ENCODE measurements at regions not wholly inside any gene's neighbourhood (a gene's known extent, or its start where the extent isn't known, plus 50 kb on each side); places are given as distances from the start of the nearest gene placed in this dataset.

DNA sequence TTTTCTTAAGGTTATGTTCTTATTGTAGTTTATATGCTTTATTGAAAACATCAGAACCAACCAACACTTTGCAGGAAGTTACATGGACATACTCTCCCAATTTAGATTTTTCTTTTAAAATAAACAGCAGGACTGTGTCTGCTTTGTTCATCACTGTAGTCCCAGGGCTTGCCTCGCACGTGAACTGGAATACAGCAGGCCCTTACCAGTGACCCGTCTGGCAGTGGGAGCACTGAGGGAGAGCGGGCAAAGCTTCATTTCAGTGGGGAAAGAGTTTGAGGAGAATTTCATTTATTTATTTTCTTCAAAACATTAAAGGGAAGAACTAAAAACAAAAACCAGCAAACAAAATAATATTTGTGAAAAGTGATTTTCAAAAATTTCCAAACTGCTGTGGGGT, 230.8 kb downstream of the PAX1 start:
- Histone ChIP-seq H3K27ac (no peak overlapping the region), H3K36me3 (no peaks in the 10 kb centered on the region), H3K9me3 (no peaks in the 10 kb centered on the region), H3K4me1 (no peaks in the 10 kb centered on the region), H3K27me3 (no peaks in the 10 kb centered on the region), H3K4me3 (no peak overlapping the region)
- no peak for TF ChIP-seq CTCF (IDR thresholded peaks at IDR 0.05)
- no peak for DNase-seq (ENCODE audit: low spot score)

DNA sequence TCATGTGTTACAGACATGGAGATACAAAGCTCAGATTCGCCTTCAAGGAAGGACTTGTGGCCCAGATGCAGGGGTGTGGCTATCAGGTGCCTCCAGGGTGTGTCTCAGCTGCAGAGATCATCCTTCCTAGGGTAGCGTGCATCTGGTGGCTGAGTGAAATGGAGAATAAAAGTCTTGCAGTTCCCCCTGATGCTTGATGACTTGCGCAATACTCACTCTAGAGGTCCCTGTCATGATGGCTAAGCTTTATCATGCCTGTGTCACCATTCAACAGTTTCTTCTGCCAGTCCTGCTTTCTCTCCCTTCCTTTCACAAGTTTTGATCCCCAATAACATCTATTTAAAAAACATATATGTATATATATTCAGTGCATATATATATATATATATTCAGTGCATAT, 228.1 kb downstream of the PAX1 start:
- H3K9me3 ChIP-seq, result no peaks in the 10 kb centered on the region
- H3K36me3 ChIP-seq, result no peaks in the 10 kb centered on the region
- no peaks in the 10 kb centered on the region for H3K4me1 ChIP-seq
- no peaks in the 10 kb centered on the region for H3K27me3 ChIP-seq
- TF ChIP-seq CTCF (IDR thresholded peaks at IDR 0.05), result no peak
- no peak overlapping the region for H3K4me3 ChIP-seq
- H3K27ac ChIP-seq, result no peak overlapping the region
- DNase-seq (ENCODE audit: low spot score), result no peak

DNA sequence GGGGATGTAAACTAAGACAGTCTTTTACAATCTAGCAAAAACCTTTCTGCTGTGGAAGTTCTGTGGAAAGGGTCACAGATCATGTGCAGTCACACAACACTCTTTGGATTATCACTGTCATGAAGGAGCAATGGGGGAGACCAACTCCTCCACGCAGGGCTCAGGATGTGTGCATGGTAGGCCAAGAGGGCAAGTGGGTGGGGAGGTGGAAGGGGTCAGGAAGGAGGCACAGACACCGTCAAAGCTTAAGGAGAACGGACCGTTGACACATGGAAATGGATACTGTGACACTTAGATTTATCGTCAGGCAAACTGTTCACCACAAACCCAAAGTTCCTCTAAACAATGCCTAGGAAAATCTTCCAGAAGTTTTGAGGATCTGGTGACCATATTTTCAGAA, 215.8 kb downstream of the PAX1 start:
- TF ChIP-seq CTCF (IDR thresholded peaks at IDR 0.05), result no peak

GRCh38 chr20:21920211-21920610, 214.7 kb downstream of the PAX1 start:
- Histone ChIP-seq H3K27me3 (no peaks in the 10 kb centered on the region), H3K4me1 (no peaks in the 10 kb centered on the region), H3K4me3 (no peak overlapping the region), H3K36me3 (no peaks in the 10 kb centered on the region), H3K9me3 (peaks cover 0 to 4% of the 10 kb centered on the region in 2 donors), H3K27ac (no peak overlapping the region)
- no peak for DNase-seq (ENCODE audit: low spot score)
- no peak for TF ChIP-seq CTCF (IDR thresholded peaks at IDR 0.05)

More for the DNA sequence above, 215.8 kb downstream of the PAX1 start:
- no peaks in the 10 kb centered on the region for H3K36me3 ChIP-seq
- no peak overlapping the region for H3K4me3 ChIP-seq
- no peak overlapping the region for H3K27ac ChIP-seq
- no peaks in the 10 kb centered on the region for H3K4me1 ChIP-seq
- H3K9me3 ChIP-seq, result peaks cover 0 to 4% of the 10 kb centered on the region in 2 donors
- DNase-seq (ENCODE audit: low spot score), result no peak
- no peaks in the 10 kb centered on the region for H3K27me3 ChIP-seq

DNA sequence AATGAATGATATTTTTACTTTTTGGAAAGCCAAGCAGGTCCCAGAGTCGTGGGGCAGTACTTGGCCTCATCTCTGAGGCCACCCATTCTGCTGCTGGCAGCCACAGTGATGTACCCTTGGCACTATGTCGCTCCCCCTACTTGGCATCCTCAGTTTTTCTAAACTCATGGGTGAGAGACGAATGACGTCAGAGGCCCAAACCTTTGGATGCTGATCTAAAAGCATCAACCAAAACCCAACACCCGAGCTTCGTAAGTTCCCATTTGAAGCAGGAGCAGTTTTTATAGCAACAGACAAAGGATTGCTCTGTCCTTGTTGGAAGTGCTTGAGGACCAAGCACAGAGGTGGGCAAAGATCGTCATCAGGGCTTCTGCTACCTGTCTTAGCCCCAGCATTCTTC, 212.9 kb downstream of the PAX1 start:
- H3K27me3 ChIP-seq, result no peaks in the 10 kb centered on the region
- no peaks in the 10 kb centered on the region for H3K4me1 ChIP-seq
- H3K4me3 ChIP-seq, result no peak overlapping the region
- DNase-seq (ENCODE audit: low spot score), result no peak
- no peak for TF ChIP-seq CTCF (IDR thresholded peaks at IDR 0.05)
- no peak overlapping the region for H3K27ac ChIP-seq
- peaks cover 0 to 4% of the 10 kb centered on the region in 2 donors for H3K9me3 ChIP-seq
- H3K36me3 ChIP-seq, result no peaks in the 10 kb centered on the region

- TF ChIP-seq CTCF (IDR thresholded peaks at IDR 0.05), result no peak
Measured at GRCh38 chr20:21902391-21902790, 196.9 kb downstream of the PAX1 start.

More at GRCh38 chr20:21902391-21902790, 196.9 kb downstream of the PAX1 start:
- Histone ChIP-seq H3K4me1 (no peaks in the 10 kb centered on the region), H3K9me3 (no peaks in the 10 kb centered on the region), H3K27me3 (no peaks in the 10 kb centered on the region), H3K36me3 (no peaks in the 10 kb centered on the region), H3K4me3 (no peak overlapping the region), H3K27ac (no peak overlapping the region)
- no peak for DNase-seq (ENCODE audit: low spot score)
